CD4-positive, alpha-beta T cell (primary cell): ENCODE measurements at regions not wholly inside any gene's neighbourhood (a gene's known extent, or its start where the extent isn't known, plus 50 kb on each side); places are given as distances from the start of the nearest gene placed in this dataset.

ENCODE experiments used
- ATAC-seq: fragments of 200-7000 bp; cut with Tn5 transposase; one replicate; pipeline ENCODE4 v1.10.0; 2022; ENCODE audit warnings: mild to moderate bottlenecking; ENCODE audit not compliant: poor library complexity
- CTCF ChIA-PET: fragments of 350-600 bp; sonication (Branson Sonifier 250); formaldehyde crosslinking; loops from one replicate; lab custom pipeline; 2021; ENCODE audit warnings: antibody characterized with exemption, inconsistent platforms; lab: Charles Lee
- POLR2A ChIA-PET: fragments of 350-600 bp; sonication (Branson Sonifier 250); formaldehyde crosslinking; loops from one replicate; lab custom pipeline; 2021; ENCODE audit warnings: antibody characterized with exemption, inconsistent platforms; lab: Charles Lee
- DNase-seq, 14 experiments: peaks; one replicate each; pipeline ENCODE4 v3.0.0-alpha.2; 2013 to 2020; ENCODE audit warnings: mixed read lengths in 2 of 14
- H3K27ac ChIP-seq, 2 donors: one replicate each; pipeline versions ENCODE4 v1.5.1 to v1.7.0; 2013; ENCODE audit warnings: low read length in 2 of 2, low read depth in 1 of 2, mild to moderate bottlenecking in 1 of 2
- H3K27me3 ChIP-seq, 2 experiments: 1 replicate in 1 of 2; 2 replicates in 1 of 2; pipeline versions ENCODE4 v1.6.1 to v1.7.0; 2013; ENCODE audit warnings: low read length in 2 of 2, control low read depth in 1 of 2, mild to moderate bottlenecking in 1 of 2, moderate library complexity in 1 of 2; ENCODE audit not compliant: insufficient read depth in 2 of 2, control insufficient read depth in 1 of 2
- H3K36me3 ChIP-seq: one replicate; pipeline ENCODE4 v1.6.1; 2013; ENCODE audit warnings: low read length, control low read depth; ENCODE audit not compliant: insufficient read depth
- H3K4me1 ChIP-seq: one replicate; pipeline ENCODE4 v1.6.1; 2013; ENCODE audit warnings: low read length, control low read depth; ENCODE audit not compliant: insufficient read depth
- H3K4me3 ChIP-seq: one replicate; pipeline ENCODE4 v1.5.1; 2013; ENCODE audit warnings: mild to moderate bottlenecking, low read length, moderate library complexity
- H3K9me3 ChIP-seq, 2 experiments: 1 replicate in 1 of 2; 2 replicates in 1 of 2; pipeline versions ENCODE4 v1.6.1 to v1.7.0; 2013; ENCODE audit warnings: low read length in 2 of 2, mild to moderate bottlenecking in 2 of 2, control low read depth in 1 of 2, moderate library complexity in 1 of 2; ENCODE audit not compliant: control insufficient read depth in 1 of 2, insufficient read depth in 1 of 2
- H3K27ac Mint-ChIP-seq: one replicate; pipeline ENCODE4 v1.8.0; 2020; ENCODE audit warnings: mixed read lengths
- H3K27me3 Mint-ChIP-seq: one replicate; pipeline ENCODE4 v1.8.0; 2021; ENCODE audit warnings: mixed read lengths
- H3K36me3 Mint-ChIP-seq: one replicate; pipeline ENCODE4 v1.8.0; 2021; ENCODE audit warnings: low read depth, mixed read lengths
- H3K4me1 Mint-ChIP-seq: one replicate; pipeline ENCODE4 v1.8.0; 2021; ENCODE audit warnings: low read depth, mixed read lengths
- H3K4me3 Mint-ChIP-seq: one replicate; pipeline ENCODE4 v1.8.0; 2020; ENCODE audit warnings: mild to moderate bottlenecking, mixed read lengths
- H3K9me3 Mint-ChIP-seq: one replicate; pipeline ENCODE4 v1.8.0; 2020; ENCODE audit warnings: mixed read lengths
- intact Hi-C, 2 experiments: fragments of 100-400 bp; cut with DNase I in 1 of 2; cut with micrococcal nuclease in 1 of 2; formaldehyde crosslinking; loops; one replicate each; pipeline versions ENCODE4 v1.15.1 to v1.9.0; 2023 to 2025; cut with DNase I, micrococcal nuclease
- TF ChIP-seq, protein P1 (sequence below): fragments of 200-600 bp; IDR thresholded peaks from one replicate; pipeline ENCODE4 v1.8.0; 2022; ENCODE audit warnings: antibody characterized with exemption, mild to moderate bottlenecking

DNA sequence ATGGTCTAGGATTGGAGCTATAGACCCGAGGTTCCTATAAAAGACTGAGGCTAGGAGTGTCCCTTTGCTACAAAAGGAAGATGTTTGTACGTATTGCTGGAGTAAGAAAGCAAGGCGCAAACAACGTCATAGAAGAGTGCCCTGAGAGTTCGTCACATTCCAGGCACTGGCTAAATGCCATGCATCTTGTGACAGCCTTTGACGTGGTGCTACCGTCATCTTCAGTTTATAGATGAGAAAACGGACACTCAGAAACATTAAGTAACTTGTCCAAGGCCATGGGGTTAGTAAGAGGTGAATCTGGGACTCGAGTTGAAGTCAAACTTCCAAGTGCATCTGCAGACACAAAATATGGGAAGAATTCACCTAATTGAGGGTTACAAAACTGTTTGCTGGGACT lies 104.2 kb upstream of the SLC45A1 start:
- no peak overlapping the region for H3K27ac ChIP-seq
- ATAC-seq (no peak), DNase-seq (no peak)
- POLR2A ChIA-PET, result no interaction called here
- TF ChIP-seq, protein P1, sequence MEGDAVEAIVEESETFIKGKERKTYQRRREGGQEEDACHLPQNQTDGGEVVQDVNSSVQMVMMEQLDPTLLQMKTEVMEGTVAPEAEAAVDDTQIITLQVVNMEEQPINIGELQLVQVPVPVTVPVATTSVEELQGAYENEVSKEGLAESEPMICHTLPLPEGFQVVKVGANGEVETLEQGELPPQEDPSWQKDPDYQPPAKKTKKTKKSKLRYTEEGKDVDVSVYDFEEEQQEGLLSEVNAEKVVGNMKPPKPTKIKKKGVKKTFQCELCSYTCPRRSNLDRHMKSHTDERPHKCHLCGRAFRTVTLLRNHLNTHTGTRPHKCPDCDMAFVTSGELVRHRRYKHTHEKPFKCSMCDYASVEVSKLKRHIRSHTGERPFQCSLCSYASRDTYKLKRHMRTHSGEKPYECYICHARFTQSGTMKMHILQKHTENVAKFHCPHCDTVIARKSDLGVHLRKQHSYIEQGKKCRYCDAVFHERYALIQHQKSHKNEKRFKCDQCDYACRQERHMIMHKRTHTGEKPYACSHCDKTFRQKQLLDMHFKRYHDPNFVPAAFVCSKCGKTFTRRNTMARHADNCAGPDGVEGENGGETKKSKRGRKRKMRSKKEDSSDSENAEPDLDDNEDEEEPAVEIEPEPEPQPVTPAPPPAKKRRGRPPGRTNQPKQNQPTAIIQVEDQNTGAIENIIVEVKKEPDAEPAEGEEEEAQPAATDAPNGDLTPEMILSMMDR, result no peak
- intact Hi-C loops, result no loop called here
- no peak overlapping the region for H3K4me3 ChIP-seq
- peaks cover 36 to 48% of the 10 kb centered on the region in 2 experiments for H3K27me3 ChIP-seq
- Mint-ChIP-seq H3K4me3 (no peak overlapping the region), H3K4me1 (peaks cover 11% of the 10 kb centered on the region), H3K36me3 (no peaks in the 10 kb centered on the region), H3K9me3 (no peaks in the 10 kb centered on the region), H3K27ac (no peak overlapping the region), H3K27me3 (peaks cover 65% of the 10 kb centered on the region)
- H3K36me3 ChIP-seq, result no peaks in the 10 kb centered on the region
- H3K9me3 ChIP-seq, result peaks cover 0 to 4% of the 10 kb centered on the region in 2 experiments
- H3K4me1 ChIP-seq, result peaks cover 20% of the 10 kb centered on the region
- CTCF ChIA-PET, result no interaction called here

DNA sequence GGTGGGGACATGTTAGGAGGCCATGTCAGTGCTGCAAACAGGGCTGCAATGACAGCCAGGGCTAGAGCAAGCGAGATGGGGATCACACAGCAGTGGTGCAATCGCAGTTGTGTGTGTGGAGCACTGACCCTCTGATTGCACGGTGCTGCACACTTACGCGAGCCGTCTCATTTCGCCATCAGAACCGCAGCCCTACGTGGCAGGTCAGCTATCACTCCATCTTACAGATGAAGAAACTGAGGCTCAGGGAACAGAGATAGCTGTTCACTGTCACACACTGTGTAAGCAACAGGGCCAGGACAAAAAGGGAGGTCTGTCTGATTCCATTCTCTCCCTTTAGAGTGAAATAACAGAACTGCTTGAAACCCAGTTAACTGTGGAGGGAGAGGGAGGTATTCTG lies 104.8 kb upstream of the SLC45A1 start:
- TF ChIP-seq, protein P1, result no peak
- Mint-ChIP-seq H3K27me3 (peaks cover 60% of the 10 kb centered on the region), H3K4me3 (no peak overlapping the region), H3K36me3 (no peaks in the 10 kb centered on the region), H3K27ac (no peak overlapping the region), H3K9me3 (no peaks in the 10 kb centered on the region), H3K4me1 (peaks cover 11% of the 10 kb centered on the region)
- peaks cover 30 to 43% of the 10 kb centered on the region in 2 experiments for H3K27me3 ChIP-seq
- H3K4me1 ChIP-seq, result peaks cover 20% of the 10 kb centered on the region
- H3K27ac ChIP-seq, result no peak overlapping the region
- H3K4me3 ChIP-seq, result no peak overlapping the region
- intact Hi-C loops, result no loop called here
- ChIA-PET POLR2A (no interaction called here), CTCF (no interaction called here)
- peaks cover 0 to 4% of the 10 kb centered on the region in 2 experiments for H3K9me3 ChIP-seq
- DNase-seq (no peak), ATAC-seq (no peak)
- no peaks in the 10 kb centered on the region for H3K36me3 ChIP-seq

DNA sequence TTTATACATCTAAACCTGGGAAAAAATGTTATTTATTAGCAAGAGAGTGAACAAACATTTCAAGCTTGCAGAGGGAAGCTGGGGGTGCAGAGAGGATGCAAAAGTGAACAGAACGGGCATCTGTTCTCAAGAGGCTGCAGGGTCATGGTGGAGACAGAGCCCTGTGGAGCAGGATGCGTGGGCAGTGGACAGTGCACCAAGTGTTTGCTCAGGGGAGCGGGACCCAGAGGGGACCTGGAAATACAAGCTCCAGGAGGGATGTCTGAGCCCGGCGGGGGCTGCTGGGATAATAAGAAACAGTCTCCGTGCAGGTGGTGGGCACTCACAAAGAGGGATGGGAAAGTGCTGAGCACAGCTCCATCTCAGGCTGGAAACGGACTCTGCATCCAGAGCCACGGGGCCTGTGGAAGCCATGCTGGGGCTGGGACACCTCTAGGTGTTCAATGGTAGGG lies 105.3 kb upstream of the SLC45A1 start:
- Mint-ChIP-seq H3K4me1 (peaks cover 11% of the 10 kb centered on the region), H3K27me3 (peaks cover 55% of the 10 kb centered on the region), H3K9me3 (no peaks in the 10 kb centered on the region), H3K36me3 (no peaks in the 10 kb centered on the region), H3K4me3 (no peak overlapping the region), H3K27ac (no peak overlapping the region)
- peaks cover 0 to 4% of the 10 kb centered on the region in 2 experiments for H3K9me3 ChIP-seq
- ATAC-seq, result no peak
- intact Hi-C loops, result no loop called here
- no peak overlapping the region for H3K27ac ChIP-seq
- TF ChIP-seq, protein P1, result no peak
- no peak overlapping the region for H3K4me3 ChIP-seq
- H3K27me3 ChIP-seq, result peaks cover 25 to 38% of the 10 kb centered on the region in 2 experiments
- DNase-seq, result no peak
- POLR2A ChIA-PET, result interaction anchor here (0.6 kb wide), 1 partner anchor 43 kb away, joined by 3 read pairs; no protein-coding TSS in a partner anchor
- CTCF ChIA-PET, result no interaction called here
- H3K36me3 ChIP-seq, result no peaks in the 10 kb centered on the region
- H3K4me1 ChIP-seq, result peaks cover 15% of the 10 kb centered on the region
